ENCODE measurements at regions not wholly inside any gene's neighbourhood (a gene's known extent, or its start where the extent isn't known, plus 50 kb on each side); places are given as distances from the start of the nearest gene placed in this dataset.

DNA sequence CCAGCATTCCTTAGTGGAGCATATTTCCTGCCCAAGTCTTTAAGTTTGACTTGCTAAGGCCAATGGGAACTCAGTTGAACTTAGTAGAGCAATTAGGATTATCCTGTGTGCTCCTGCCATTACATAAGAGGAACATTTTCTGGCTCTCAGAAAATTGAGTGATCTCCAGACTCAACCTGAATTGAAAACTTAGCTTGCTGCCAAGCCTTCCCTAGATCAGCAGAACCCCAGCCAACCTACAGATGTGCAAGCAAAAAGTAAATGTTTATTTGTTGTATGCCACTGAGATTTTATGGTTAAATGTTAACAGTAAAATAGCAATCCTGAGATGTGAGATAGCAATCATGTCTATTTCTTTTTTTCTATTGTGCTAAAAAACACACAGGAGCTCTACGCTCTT, 350.9 kb downstream of the OLFM4 start:
- no peak overlapping the region for H4K8ac ChIP-seq (ENCODE audit: extremely low read depth, insufficient read depth, low read length)
- no peak overlapping the region for H3K9ac ChIP-seq (replicated peaks in 1 of 4; ENCODE audit: extremely low read depth in 1 of 4, low read depth in 3 of 4, low read length in 3 of 4)
- no peak overlapping the region for H2BK12ac ChIP-seq (ENCODE audit: low read depth, low read length)
- H2BK15ac ChIP-seq (ENCODE audit: low read length), result no peak overlapping the region
- no peak overlapping the region for H4K91ac ChIP-seq (replicated peaks; ENCODE audit: insufficient read length, low read length)
- H3K23me2 ChIP-seq (ENCODE audit: low read depth, low read length), result no peaks in the 10 kb centered on the region
- H3K79me1 ChIP-seq (ENCODE audit: low read depth, low read length), result no peaks in the 10 kb centered on the region
- no peak overlapping the region for H2BK120ac ChIP-seq (replicated peaks; ENCODE audit: low read depth, low read length)
- no peak overlapping the region for H3K4me3 ChIP-seq (ENCODE audit: extremely low read depth in 1 of 4, insufficient read depth in 2 of 4, low read depth in 3 of 4, low read length in 4 of 4)
- H3K23ac ChIP-seq (ENCODE audit: insufficient read length), result no peak overlapping the region
- no peak overlapping the region for H2BK5ac ChIP-seq (ENCODE audit: low read depth, low read length)
- H3K27me3 ChIP-seq (replicated peaks in 1 of 4; ENCODE audit: control insufficient read depth in 3 of 4, extremely low read depth in 1 of 4, insufficient read depth in 3 of 4, low read length in 3 of 4), result no peaks in the 10 kb centered on the region
- H3K79me2 ChIP-seq (ENCODE audit: control insufficient read depth in 1 of 2, insufficient read depth in 2 of 2, low read length in 2 of 2), result no peaks in the 10 kb centered on the region
- H3K14ac ChIP-seq (ENCODE audit: insufficient read length), result no peak overlapping the region
- H4K20me1 ChIP-seq (replicated peaks in 1 of 2; ENCODE audit: control insufficient read depth in 1 of 2, insufficient read depth in 2 of 2, low read length in 2 of 2), result no peaks in the 10 kb centered on the region
- no peak overlapping the region for H4K5ac ChIP-seq (ENCODE audit: insufficient read length, low read depth, low read length)
- no peak overlapping the region for H2BK20ac ChIP-seq (ENCODE audit: low read length)
- H3K36me3 ChIP-seq (ENCODE audit: control insufficient read depth in 2 of 4, insufficient read depth in 4 of 4, low read length in 3 of 4), result no peaks in the 10 kb centered on the region
- CTCF ChIA-PET (ENCODE audit: partially characterized antibody), result interaction anchor here (1.1 kb wide), 1 partner anchor 19 kb away, joined by 3 read pairs; no protein-coding TSS in a partner anchor
- FAIRE-seq (peak; percentile 50), DNase-seq (ENCODE audit: low read depth in 1 of 2, low spot score in 2 of 2) (no peak)
- no peak overlapping the region for H2AFZ ChIP-seq (ENCODE audit: low read length)
- H3K4me1 ChIP-seq (replicated peaks in 1 of 4; ENCODE audit: control insufficient read depth in 3 of 4, insufficient read depth in 4 of 4, low read length in 3 of 4), result peaks cover 0 to 4% (median 0%) of the 10 kb centered on the region in 4 experiments; a peak in 1 of 7 replicates
- WGBS, 2 experiments (ENCODE audit: extremely low coverage in 1 of 2, insufficient coverage in 1 of 2, insufficient read length in 1 of 2, insufficient replicate concordance in 2 of 2, low coverage in 1 of 2, low lambda C conversion rate in 2 of 2, missing lambda C conversion rate in 1 of 2), result 94% methylated on average over 1 of the region's 1 CpG; no CpG with 5 or more reads in 1 of the 2 experiments
- H3K56ac ChIP-seq (replicated peaks; ENCODE audit: insufficient read length, low read depth, low read length), result no peak overlapping the region
- H3K4me2 ChIP-seq (ENCODE audit: insufficient read depth in 1 of 2, low read depth in 2 of 2, low read length in 2 of 2), result no peak overlapping the region
- TF ChIP-seq, protein P1, sequence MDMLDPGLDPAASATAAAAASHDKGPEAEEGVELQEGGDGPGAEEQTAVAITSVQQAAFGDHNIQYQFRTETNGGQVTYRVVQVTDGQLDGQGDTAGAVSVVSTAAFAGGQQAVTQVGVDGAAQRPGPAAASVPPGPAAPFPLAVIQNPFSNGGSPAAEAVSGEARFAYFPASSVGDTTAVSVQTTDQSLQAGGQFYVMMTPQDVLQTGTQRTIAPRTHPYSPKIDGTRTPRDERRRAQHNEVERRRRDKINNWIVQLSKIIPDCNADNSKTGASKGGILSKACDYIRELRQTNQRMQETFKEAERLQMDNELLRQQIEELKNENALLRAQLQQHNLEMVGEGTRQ (IDR thresholded peaks at IDR 0.05; ENCODE audit: low read length), result no peak
- TF ChIP-seq CHD1 (IDR thresholded peaks at IDR 0.05; ENCODE audit: low read depth, low read length) (no peak), MAFK (IDR thresholded peaks at IDR 0.05; ENCODE audit: low read depth, low read length) (no peak), EGR1 (IDR thresholded peaks at IDR 0.05; ENCODE audit: borderline replicate concordance, low read depth, low read length) (no peak), TAF7 (optimal IDR thresholded peaks at IDR 0.05; ENCODE audit: borderline replicate concordance, low read depth, low read length) (no peak), HDAC2 (IDR thresholded peaks at IDR 0.05; ENCODE audit: borderline replicate concordance in 1 of 2, low read depth in 2 of 2, low read length in 2 of 2) (no peak), RAD21 (IDR thresholded peaks at IDR 0.05 in 1 of 2, conservative IDR thresholded peaks at IDR 0.05 in 1 of 2; ENCODE audit: low read depth in 2 of 2, low read length in 2 of 2) (no peak), HDAC6 (IDR thresholded peaks at IDR 0.05; ENCODE audit: low read depth, low read length) (no peak)
- no peak overlapping the region for H2AK5ac ChIP-seq (ENCODE audit: low read depth, low read length)
- H3K4ac ChIP-seq (replicated peaks; ENCODE audit: insufficient read length, low read depth, low read length), result no peak overlapping the region
- no peak overlapping the region for H3K18ac ChIP-seq (ENCODE audit: extremely low read depth, low read length)
- POLR2A ChIA-PET (ENCODE audit: partially characterized antibody), result no interaction called here
- no peaks in the 10 kb centered on the region for H3K9me3 ChIP-seq (ENCODE audit: insufficient read depth in 2 of 2, low read depth in 1 of 2, low read length in 1 of 2)
- no peak overlapping the region for H3K27ac ChIP-seq (ENCODE audit: low read depth, low read length)
